K562 (cell line): ENCODE measurements at regions not wholly inside any gene's neighbourhood (a gene's known extent, or its start where the extent isn't known, plus 50 kb on each side); places are given as distances from the start of the nearest gene placed in this dataset.
A peak's percentile ranks its signal among the peaks of the same experiment; 100 is the strongest.

Experiments
- ARNT ChIP-seq, 2 experiments: fragments of 450-650 bp; IDR thresholded peaks; 2 replicates each; pipeline ENCODE4 v1.6.1; 2016; ENCODE audit warnings: mild to moderate bottlenecking in 1 of 2
- CC2D1A ChIP-seq: fragments of 450-650 bp; IDR thresholded peaks from 2 replicates; pipeline ENCODE4 v1.6.1; 2017; ENCODE audit warnings: mild to moderate bottlenecking
- EP400 ChIP-seq: fragments of 450-650 bp; IDR thresholded peaks from 2 replicates; pipeline ENCODE4 v1.6.1; 2017; ENCODE audit warnings: antibody characterized with exemption, mild to moderate bottlenecking, moderate library complexity
- ESRRA ChIP-seq: fragments of 450-650 bp; IDR thresholded peaks from 2 replicates; pipeline ENCODE4 v1.6.1; 2014; ENCODE audit warnings: low read depth, mild to moderate bottlenecking, moderate library complexity, borderline replicate concordance
- JUN ChIP-seq, 2 experiments: sonication (generic) in 1 of 2; formaldehyde crosslinking in 1 of 2; IDR thresholded peaks; 2 replicates each; pipeline versions ENCODE4 v1.6.1 to v1.8.0; 2012 to 2022; ENCODE audit warnings: borderline replicate concordance in 2 of 2, mild to moderate bottlenecking in 2 of 2, improper control_type of control experiment in 1 of 2, low read depth in 1 of 2, low read length in 1 of 2, missing genetic modification reagents in 1 of 2
- JUND ChIP-seq, 2 experiments: IDR thresholded peaks; 2 replicates in 1 of 2; 3 replicates in 1 of 2; pipeline ENCODE4 v1.6.1; 2011; ENCODE audit warnings: borderline replicate concordance in 2 of 2, low read depth in 2 of 2, low read length in 2 of 2, improper control_type of control experiment in 1 of 2, missing biosample characterization in 1 of 2, missing genetic modification characterization in 1 of 2, missing genetic modification reagents in 1 of 2
- MLLT1 ChIP-seq, 2 experiments: fragments of 450-650 bp; IDR thresholded peaks; 2 replicates each; pipeline ENCODE4 v1.6.1; 2016
- PTTG1 ChIP-seq: fragments of 450-650 bp; IDR thresholded peaks from 2 replicates; pipeline ENCODE4 v1.6.1; 2016; ENCODE audit warnings: low read depth, mild to moderate bottlenecking, missing genetic modification characterization, missing compliant biosample characterization
- SMC3 ChIP-seq: conservative IDR thresholded peaks from 2 replicates; pipeline ENCODE4 v1.6.1; 2011; ENCODE audit warnings: low read depth, low read length, improper control_type of control experiment; ENCODE audit not compliant: insufficient read depth
- TAF9B ChIP-seq: fragments of 450-650 bp; IDR thresholded peaks from 2 replicates; pipeline ENCODE4 v1.6.1; 2018; ENCODE audit warnings: mild to moderate bottlenecking; ENCODE audit not compliant: partially characterized antibody
- TEAD1 ChIP-seq, 2 experiments: fragments of 450-650 bp in 1 of 2; sonication (generic) in 1 of 2; formaldehyde crosslinking; IDR thresholded peaks; 2 replicates each; pipeline versions ENCODE4 v1.4.0 to v1.8.0; 2020 to 2022; ENCODE audit warnings: mild to moderate bottlenecking in 2 of 2, missing genetic modification reagents in 1 of 2
- TEAD4 ChIP-seq, 2 experiments: sonication (generic) in 1 of 2; formaldehyde crosslinking in 1 of 2; IDR thresholded peaks; 2 replicates each; pipeline versions ENCODE4 v1.6.1 to v1.8.0; 2012 to 2022; ENCODE audit warnings: borderline replicate concordance in 1 of 2, inconsistent platforms in 1 of 2, low read length in 1 of 2, mild to moderate bottlenecking in 1 of 2, missing genetic modification reagents in 1 of 2
- ZNF263 ChIP-seq: sonication (generic); formaldehyde crosslinking; IDR thresholded peaks from 2 replicates; pipeline ENCODE4 v1.8.0; 2022; ENCODE audit warnings: mild to moderate bottlenecking, missing genetic modification reagents, borderline replicate concordance

- TF ChIP-seq MLLT1 (IDR thresholded peaks at IDR 0.05) = peak in 1 of 2 experiments; percentile 92; a peak in 2 of 4 replicates
- TF ChIP-seq ARNT (IDR thresholded peaks at IDR 0.05) = peak in 1 of 2 experiments; percentile 32; a peak in 1 of 4 replicates
- 0 out of 2 replicates have a peak, but pooled peaks have one; percentile 13 for TF ChIP-seq JUND (IDR thresholded peaks at IDR 0.05; ENCODE audit: borderline replicate concordance, low read depth, low read length)
- TF ChIP-seq JUND (tag; IDR thresholded peaks at IDR 0.05; ENCODE audit: borderline replicate concordance, low read depth, low read length) = no peak
- TF ChIP-seq CC2D1A = peak; percentile 56; the same call in 1 of the 2 replicates
- TF ChIP-seq JUN (IDR thresholded peaks at IDR 0.05; ENCODE audit: borderline replicate concordance, low read depth, low read length) = 0 out of 2 replicates have a peak, but pooled peaks have one; percentile 38
- TF ChIP-seq JUN (CRISPR knock-in tag; IDR thresholded peaks at IDR 0.05; ENCODE audit: borderline replicate concordance) = no peak
- peak; percentile 99 for TF ChIP-seq SMC3
- TF ChIP-seq PTTG1 = no peak
- no peak for TF ChIP-seq ESRRA
- TF ChIP-seq TEAD1 (CRISPR knock-in tag; IDR thresholded peaks at IDR 0.05) = peak in 1 of 2 experiments; percentile 38; a peak in 1 of 4 replicates
- no peak for TF ChIP-seq TAF9B
- TF ChIP-seq TEAD4 (IDR thresholded peaks at IDR 0.05; ENCODE audit: low read length) = 0 out of 2 replicates have a peak, but pooled peaks have one; percentile 18
- TF ChIP-seq TEAD4 (CRISPR knock-in tag; IDR thresholded peaks at IDR 0.05; ENCODE audit: borderline replicate concordance) = no peak
- TF ChIP-seq EP400 = 0 out of 2 replicates have a peak, but pooled peaks have one; percentile 24
- no peak for TF ChIP-seq ZNF263 (CRISPR knock-in tag)
Measured at GRCh38 chr7:25565949-25566348, 337.7 kb upstream of the NPVF start (continued).
